K562 (cell line): ENCODE measurements at regions not wholly inside any gene's neighbourhood (a gene's known extent, or its start where the extent isn't known, plus 50 kb on each side); places are given as distances from the start of the nearest gene placed in this dataset.

ENCODE experiments used
- NR0B1 ChIP-seq: fragments of 450-650 bp; IDR thresholded peaks from one replicate; pipeline ENCODE4 v1.6.1; 2018; ENCODE audit warnings: mild to moderate bottlenecking, moderate library complexity; ENCODE audit not compliant: partially characterized antibody
- PTRF ChIP-seq: fragments of 450-650 bp; IDR thresholded peaks from 2 replicates; pipeline ENCODE4 v1.6.1; 2016; ENCODE audit warnings: mild to moderate bottlenecking, missing genetic modification characterization, missing compliant biosample characterization
- RERE ChIP-seq: sonication (generic); formaldehyde crosslinking; IDR thresholded peaks from 2 replicates; pipeline ENCODE4 v1.8.0; 2023; ENCODE audit warnings: missing genetic modification reagents, mild to moderate bottlenecking, borderline replicate concordance

- TF ChIP-seq NR0B1, result no peak
- no peak for TF ChIP-seq RERE (CRISPR knock-in tag)
- no peak for TF ChIP-seq PTRF (tag)
Measured at GRCh38 chr2:181164699-181165098, 184.3 kb downstream of the UBE2E3 start (continued).
